Ishikawa (cell line): ENCODE measurements at regions not wholly inside any gene's neighbourhood (a gene's known extent, or its start where the extent isn't known, plus 50 kb on each side); places are given as distances from the start of the nearest gene placed in this dataset.

ENCODE experiments used
- CEBPB ChIP-seq: IDR thresholded peaks from 2 replicates; pipeline ENCODE4 v1.6.1; 2012
- CREB1 ChIP-seq: IDR thresholded peaks from 2 replicates; pipeline ENCODE4 v1.6.1; 2012; ENCODE audit warnings: low read depth
- EGR1 ChIP-seq: IDR thresholded peaks from 2 replicates; pipeline ENCODE4 v1.6.1; 2012
- EP300 ChIP-seq: IDR thresholded peaks from 2 replicates; pipeline ENCODE4 v1.6.1; 2012; ENCODE audit warnings: borderline replicate concordance
- FOXM1 ChIP-seq: IDR thresholded peaks from 2 replicates; pipeline ENCODE4 v1.6.1; 2012; ENCODE audit warnings: low read depth, borderline replicate concordance
- NFIC ChIP-seq: IDR thresholded peaks from 2 replicates; pipeline ENCODE4 v1.6.1; 2012
- RAD21 ChIP-seq: IDR thresholded peaks from 2 replicates; pipeline ENCODE4 v1.6.1; 2012; ENCODE audit warnings: low read depth
- REST ChIP-seq: IDR thresholded peaks from 2 replicates; pipeline ENCODE4 v1.6.1; 2012; ENCODE audit warnings: low read depth, mild to moderate bottlenecking
- TAF1 ChIP-seq: IDR thresholded peaks from 2 replicates; pipeline ENCODE4 v1.6.1; 2012; ENCODE audit warnings: low read depth, mild to moderate bottlenecking
- TCF12 ChIP-seq: IDR thresholded peaks from 2 replicates; pipeline ENCODE4 v1.6.1; 2012; ENCODE audit warnings: low read depth
- TEAD4 ChIP-seq: IDR thresholded peaks from 2 replicates; pipeline ENCODE4 v1.6.1; 2012
- YY1 ChIP-seq: IDR thresholded peaks from 2 replicates; pipeline ENCODE4 v1.6.1; 2012; ENCODE audit warnings: low read depth
- ZBTB7A ChIP-seq: IDR thresholded peaks from 2 replicates; pipeline ENCODE4 v1.6.1; 2012; ENCODE audit warnings: low read depth
- TF ChIP-seq, protein P1 (sequence below): IDR thresholded peaks from 2 replicates; pipeline ENCODE4 v1.6.1; 2012
- TF ChIP-seq, protein P2 (sequence below): IDR thresholded peaks from 2 replicates; pipeline ENCODE4 v1.6.1; 2012

DNA sequence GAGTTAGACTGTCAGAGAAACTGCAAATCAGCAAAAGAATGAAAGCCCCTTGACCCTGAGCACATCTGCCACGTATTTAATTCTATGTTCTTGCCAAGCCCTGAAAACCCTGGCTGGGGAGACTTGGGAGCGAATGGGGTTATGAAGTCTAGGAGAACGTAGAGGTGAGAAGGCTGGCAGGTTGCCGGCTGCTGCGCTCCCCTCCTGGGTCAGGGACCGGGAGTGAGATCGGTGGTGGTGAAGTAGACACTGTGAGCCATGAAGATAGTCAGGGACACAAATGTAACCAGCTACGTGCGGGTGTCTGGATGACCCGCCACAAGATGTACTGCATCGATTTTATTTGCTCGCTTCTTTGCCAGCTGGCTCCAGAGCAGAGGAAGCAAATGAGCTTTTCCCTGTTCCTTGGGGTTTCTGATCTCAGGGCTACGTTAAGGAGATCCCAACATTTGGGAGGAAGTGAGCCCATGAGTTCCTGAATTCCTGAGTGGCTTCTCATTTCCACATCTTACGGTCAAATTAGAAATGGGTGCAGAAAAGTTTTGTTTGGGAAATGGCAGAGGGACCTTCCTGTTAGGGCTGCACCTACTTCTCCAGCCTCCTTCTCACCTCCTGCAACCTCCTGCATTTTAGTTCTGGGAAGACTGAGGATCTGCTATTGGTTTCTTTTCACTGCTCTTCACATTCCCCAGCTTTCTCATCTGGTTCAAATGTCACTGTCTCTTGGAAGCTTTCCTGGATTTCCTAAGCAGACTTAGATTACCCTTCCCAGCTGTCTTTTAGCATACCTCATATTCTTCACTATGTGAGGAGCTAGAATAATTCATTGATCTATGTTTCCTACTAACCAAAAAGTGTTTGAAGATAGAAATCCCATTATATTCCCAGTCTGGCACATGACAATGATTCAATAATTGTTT is 360.6 kb downstream of the ZNF521 start:
- no peak for TF ChIP-seq NFIC
- TF ChIP-seq TAF1, result no peak
- TF ChIP-seq, protein P1, sequence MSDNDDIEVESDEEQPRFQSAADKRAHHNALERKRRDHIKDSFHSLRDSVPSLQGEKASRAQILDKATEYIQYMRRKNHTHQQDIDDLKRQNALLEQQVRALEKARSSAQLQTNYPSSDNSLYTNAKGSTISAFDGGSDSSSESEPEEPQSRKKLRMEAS, result no peak
- TF ChIP-seq CREB1, result no peak
- TF ChIP-seq ZBTB7A, result no peak
- TF ChIP-seq EP300, result no peak
- no peak for TF ChIP-seq YY1
- TF ChIP-seq REST, result no peak
- no peak for TF ChIP-seq CEBPB
- TF ChIP-seq, protein P2, sequence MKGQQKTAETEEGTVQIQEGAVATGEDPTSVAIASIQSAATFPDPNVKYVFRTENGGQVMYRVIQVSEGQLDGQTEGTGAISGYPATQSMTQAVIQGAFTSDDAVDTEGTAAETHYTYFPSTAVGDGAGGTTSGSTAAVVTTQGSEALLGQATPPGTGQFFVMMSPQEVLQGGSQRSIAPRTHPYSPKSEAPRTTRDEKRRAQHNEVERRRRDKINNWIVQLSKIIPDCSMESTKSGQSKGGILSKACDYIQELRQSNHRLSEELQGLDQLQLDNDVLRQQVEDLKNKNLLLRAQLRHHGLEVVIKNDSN, result no peak

DNA sequence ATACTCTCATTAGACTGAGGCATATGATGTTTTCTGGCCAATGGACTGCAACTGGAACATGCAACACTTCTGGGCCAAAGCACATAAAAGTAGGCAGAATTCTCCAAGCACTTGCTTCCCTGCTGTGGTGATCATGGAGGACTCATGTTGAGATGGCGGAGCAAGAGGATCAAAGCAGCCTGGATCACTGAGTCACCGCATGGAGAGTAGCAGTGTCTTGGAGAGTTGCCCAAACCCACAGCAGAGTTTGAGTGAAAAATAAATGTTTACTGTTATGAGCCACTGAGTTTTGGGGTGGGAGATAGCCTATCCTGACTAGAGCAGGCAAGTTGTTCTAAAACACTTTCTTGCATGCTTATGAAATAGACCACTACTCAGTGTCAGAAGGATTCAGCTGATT is 359.5 kb downstream of the ZNF521 start:
- TF ChIP-seq NFIC (no peak), ZBTB7A (no peak), TAF1 (no peak)

- TF ChIP-seq TEAD4, result no peak
- no peak for TF ChIP-seq NFIC
- TF ChIP-seq EGR1, result no peak
- TF ChIP-seq, protein P1, result no peak
- TF ChIP-seq YY1, result no peak
- no peak for TF ChIP-seq REST
- TF ChIP-seq FOXM1, result no peak
- TF ChIP-seq ZBTB7A, result no peak
- TF ChIP-seq RAD21, result no peak
- TF ChIP-seq CEBPB, result no peak
- no peak for TF ChIP-seq TCF12
- no peak for TF ChIP-seq EP300
- TF ChIP-seq, protein P2, result no peak
Observed at GRCh38 chr18:24993628-24994027, 358.3 kb downstream of the ZNF521 start.

DNA sequence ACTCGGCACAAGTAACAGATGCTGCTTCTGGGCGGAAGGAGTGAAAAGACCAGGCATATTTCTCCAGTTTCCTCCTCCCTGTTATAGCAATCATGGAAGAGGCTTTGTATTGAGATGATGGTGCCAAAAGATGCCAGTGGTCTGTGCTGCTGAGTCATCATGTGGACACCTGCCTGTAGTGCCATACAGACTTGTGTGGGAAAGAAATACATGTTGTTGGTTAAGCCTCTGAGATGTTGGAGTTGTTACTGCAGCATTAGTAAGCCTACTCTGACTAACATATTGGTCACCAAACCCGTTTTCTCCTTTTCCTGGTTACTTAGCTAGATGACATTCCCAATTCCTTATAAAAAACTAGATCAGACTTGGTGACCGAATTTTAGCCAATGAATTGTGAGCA is 356.9 kb downstream of the ZNF521 start:
- TF ChIP-seq EP300, result no peak
- TF ChIP-seq TCF12, result no peak
- TF ChIP-seq CEBPB, result no peak
- TF ChIP-seq EGR1, result no peak
- no peak for TF ChIP-seq YY1
- TF ChIP-seq ZBTB7A, result no peak
- TF ChIP-seq NFIC, result no peak
- TF ChIP-seq FOXM1, result no peak

DNA sequence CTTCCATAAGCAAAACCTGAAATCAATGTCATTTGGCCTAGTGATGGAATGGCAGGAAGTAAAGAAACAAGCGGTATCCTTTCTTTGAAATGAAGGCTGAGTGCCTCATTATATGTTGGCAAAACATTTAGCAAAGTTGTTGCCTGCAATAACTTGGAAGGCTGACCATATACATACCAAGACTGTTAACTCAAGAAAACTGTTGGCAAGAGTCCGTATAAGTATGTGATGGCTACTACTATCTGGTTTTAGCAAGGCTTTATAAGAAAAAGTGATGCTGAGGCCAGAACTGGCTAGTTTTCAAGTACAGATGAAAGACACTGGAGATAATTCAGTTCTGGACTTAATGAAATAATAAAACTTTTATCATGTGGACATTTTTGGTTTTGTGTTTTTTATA is 356.2 kb downstream of the ZNF521 start:
- TF ChIP-seq TCF12 (no peak), CREB1 (no peak), TEAD4 (no peak), YY1 (no peak), EGR1 (no peak), ZBTB7A (no peak), NFIC (no peak), REST (no peak), RAD21 (no peak), FOXM1 (no peak), EP300 (no peak), TAF1 (no peak), CEBPB (no peak)
- TF ChIP-seq, protein P2, result no peak
- TF ChIP-seq, protein P1, result no peak
